ENCODE measurements at regions not wholly inside any gene's neighbourhood (a gene's known extent, or its start where the extent isn't known, plus 50 kb on each side); places are given as distances from the start of the nearest gene placed in this dataset.

DNA sequence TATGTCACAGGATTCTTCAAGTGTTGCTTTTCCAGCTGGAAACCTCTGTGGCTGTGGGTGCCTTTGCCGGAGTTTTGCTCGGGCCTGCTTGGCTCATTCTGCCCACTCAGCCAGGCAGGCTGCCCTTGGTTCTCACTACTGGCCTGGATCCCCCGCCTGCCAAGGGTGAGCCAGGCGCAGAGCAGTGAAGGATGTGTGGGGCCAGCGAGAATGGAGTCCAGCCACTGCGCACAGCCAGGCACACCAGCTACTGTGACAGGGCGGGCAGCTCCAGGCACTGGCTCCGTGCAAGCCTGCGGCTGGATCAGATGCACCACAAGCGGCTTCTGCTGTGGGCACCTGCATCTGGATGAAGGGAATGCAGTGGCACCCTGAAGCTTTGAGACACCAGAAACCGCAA, 257.1 kb downstream of the RPRM start:
- TF ChIP-seq, protein P1, sequence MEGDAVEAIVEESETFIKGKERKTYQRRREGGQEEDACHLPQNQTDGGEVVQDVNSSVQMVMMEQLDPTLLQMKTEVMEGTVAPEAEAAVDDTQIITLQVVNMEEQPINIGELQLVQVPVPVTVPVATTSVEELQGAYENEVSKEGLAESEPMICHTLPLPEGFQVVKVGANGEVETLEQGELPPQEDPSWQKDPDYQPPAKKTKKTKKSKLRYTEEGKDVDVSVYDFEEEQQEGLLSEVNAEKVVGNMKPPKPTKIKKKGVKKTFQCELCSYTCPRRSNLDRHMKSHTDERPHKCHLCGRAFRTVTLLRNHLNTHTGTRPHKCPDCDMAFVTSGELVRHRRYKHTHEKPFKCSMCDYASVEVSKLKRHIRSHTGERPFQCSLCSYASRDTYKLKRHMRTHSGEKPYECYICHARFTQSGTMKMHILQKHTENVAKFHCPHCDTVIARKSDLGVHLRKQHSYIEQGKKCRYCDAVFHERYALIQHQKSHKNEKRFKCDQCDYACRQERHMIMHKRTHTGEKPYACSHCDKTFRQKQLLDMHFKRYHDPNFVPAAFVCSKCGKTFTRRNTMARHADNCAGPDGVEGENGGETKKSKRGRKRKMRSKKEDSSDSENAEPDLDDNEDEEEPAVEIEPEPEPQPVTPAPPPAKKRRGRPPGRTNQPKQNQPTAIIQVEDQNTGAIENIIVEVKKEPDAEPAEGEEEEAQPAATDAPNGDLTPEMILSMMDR (IDR thresholded peaks at IDR 0.05 in 4 of 5, conservative IDR thresholded peaks at IDR 0.05 in 1 of 5): no peak
- TF ChIP-seq POLR2A (IDR thresholded peaks at IDR 0.05): no peak
